ENCODE measurements at regions not wholly inside any gene's neighbourhood (a gene's known extent, or its start where the extent isn't known, plus 50 kb on each side); places are given as distances from the start of the nearest gene placed in this dataset.

- no peak for TF ChIP-seq CTCF (conservative IDR thresholded peaks at IDR 0.05; ENCODE audit: low read depth, low read length)
- no peak for TF ChIP-seq EZH2 (IDR thresholded peaks at IDR 0.05; ENCODE audit: low read length, unreplicated experiment)
- TF ChIP-seq EZH2phosphoT487 (IDR thresholded peaks at IDR 0.05; ENCODE audit: borderline replicate concordance, low read length), result no peak
These were observed 244.9 kb upstream of the KLF6 start for GRCh38 chr10:4029866-4030265.

All from PC-3 (cell line).